Neural progenitor cell (in vitro differentiated cells): ENCODE measurements at regions not wholly inside any gene's neighbourhood (a gene's known extent, or its start where the extent isn't known, plus 50 kb on each side); places are given as distances from the start of the nearest gene placed in this dataset.

Source experiments
- DNase-seq: peaks from one replicate; pipeline ENCODE4 v3.0.0-alpha.2; 2016; ENCODE audit warnings: low spot score
- H2AFZ ChIP-seq: fragments of 200-600 bp; sonication (generic); replicated peaks from 2 replicates; pipeline ENCODE4 v1.6.1; 2016; ENCODE audit warnings: antibody characterized with exemption
- H3F3A ChIP-seq: fragments of 200-600 bp; sonication (generic); 2 replicates; pipeline ENCODE4 v1.6.1; 2016; ENCODE audit warnings: antibody characterized with exemption, low read depth
- H3K27ac ChIP-seq: fragments of 200-600 bp; sonication (generic); 2 replicates; pipeline ENCODE4 v1.5.1; 2016; ENCODE audit warnings: mild to moderate bottlenecking
- H3K27me3 ChIP-seq: fragments of 200-600 bp; sonication (generic); 2 replicates; pipeline ENCODE4 v1.6.1; 2016; ENCODE audit warnings: mild to moderate bottlenecking, moderate library complexity
- H3K36me3 ChIP-seq: fragments of 200-600 bp; sonication (generic); 2 replicates; pipeline ENCODE4 v1.5.1; 2016
- H3K4me1 ChIP-seq: fragments of 200-600 bp; sonication (generic); 2 replicates; pipeline ENCODE4 v1.6.1; 2016; ENCODE audit warnings: mixed run types
- H3K4me2 ChIP-seq: fragments of 200-600 bp; sonication (generic); 2 replicates; pipeline ENCODE4 v1.6.1; 2016
- H3K4me3 ChIP-seq: fragments of 200-600 bp; sonication (generic); 2 replicates; pipeline ENCODE4 v1.5.1; 2016
- H3K79me2 ChIP-seq: fragments of 200-600 bp; sonication (generic); 2 replicates; pipeline ENCODE4 v1.6.1; 2016; ENCODE audit warnings: low read depth
- H3K9ac ChIP-seq: fragments of 200-600 bp; sonication (generic); 2 replicates; pipeline ENCODE4 v1.6.1; 2016
- H3K9me3 ChIP-seq: fragments of 200-600 bp; sonication (generic); 2 replicates; pipeline ENCODE4 v1.5.1; 2016; ENCODE audit warnings: low read depth
- H4K20me1 ChIP-seq: fragments of 200-600 bp; sonication (generic); 2 replicates; pipeline ENCODE4 v1.6.1; 2016; ENCODE audit warnings: low read depth
- H3K27ac Mint-ChIP-seq: 3 replicates; pipeline ENCODE4 v1.8.0; 2021; ENCODE audit warnings: mixed read lengths
- H3K27me3 Mint-ChIP-seq: 2 replicates; pipeline ENCODE4 v1.8.0; 2022; ENCODE audit warnings: low read depth, mild to moderate bottlenecking, inconsistent platforms, moderate library complexity, mixed read lengths; ENCODE audit not compliant: insufficient read depth
- H3K36me3 Mint-ChIP-seq: 3 replicates; pipeline ENCODE4 v1.8.0; 2021; ENCODE audit warnings: mixed read lengths
- H3K4me1 Mint-ChIP-seq: 3 replicates; pipeline ENCODE4 v1.8.0; 2021; ENCODE audit warnings: mixed read lengths
- H3K4me3 Mint-ChIP-seq: 3 replicates; pipeline ENCODE4 v1.8.0; 2021; ENCODE audit warnings: mild to moderate bottlenecking, moderate library complexity, mixed read lengths
- H3K9me3 Mint-ChIP-seq: 3 replicates; pipeline ENCODE4 v1.8.0; 2020; ENCODE audit warnings: mixed read lengths
- EZH2 ChIP-seq: fragments of 200-600 bp; sonication (generic); IDR thresholded peaks from 2 replicates; pipeline ENCODE4 v1.6.1; 2017; ENCODE audit warnings: antibody characterized with exemption, mild to moderate bottlenecking, moderate library complexity
- EZH2phosphoT487 ChIP-seq: fragments of 200-600 bp; sonication (generic); IDR thresholded peaks from 2 replicates; pipeline ENCODE4 v1.6.1; 2017; ENCODE audit warnings: antibody characterized with exemption
- TF ChIP-seq, protein P1 (sequence below): fragments of 200-600 bp; sonication (generic); IDR thresholded peaks from 2 replicates; pipeline ENCODE4 v1.5.1; 2017; ENCODE audit warnings: antibody characterized with exemption, mild to moderate bottlenecking

DNA sequence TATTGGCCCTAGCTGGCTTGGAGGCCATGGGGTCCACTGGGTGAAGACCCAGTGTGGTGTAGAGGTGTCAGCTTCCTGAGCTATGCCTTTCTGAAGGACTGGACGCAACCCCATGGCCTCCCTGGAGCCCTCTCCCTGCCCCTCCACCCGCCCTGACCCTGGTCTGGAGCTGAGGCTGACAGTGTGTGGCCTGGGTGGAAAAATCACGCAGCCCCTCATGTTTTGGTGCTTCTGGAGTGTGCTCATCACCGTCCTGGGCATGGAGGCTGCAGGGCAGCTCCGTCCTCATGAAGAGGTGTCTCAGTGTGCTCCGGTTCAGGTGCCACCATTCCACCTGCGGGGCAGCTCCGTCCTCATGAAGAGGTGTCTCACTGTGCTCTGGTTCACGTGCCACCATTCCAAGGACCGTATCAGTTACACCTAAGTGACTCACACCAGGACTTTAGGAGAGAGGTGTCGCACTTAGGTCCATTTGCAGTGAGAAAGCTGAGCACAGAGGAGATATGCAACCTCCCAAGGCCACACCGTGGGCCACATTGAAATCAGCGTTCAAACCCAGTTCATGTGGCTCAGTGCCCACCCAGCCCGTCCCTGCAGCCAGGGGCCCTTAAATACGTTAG, 214.3 kb upstream of the IRX1 start:
- Mint-ChIP-seq H3K9me3 (peaks cover 4% of the 10 kb centered on the region), H3K27me3 (peaks cover 11% of the 10 kb centered on the region), H3K36me3 (no peaks in the 10 kb centered on the region), H3K4me3 (no peak overlapping the region), H3K4me1 (peaks cover 7% of the 10 kb centered on the region), H3K27ac (no peak overlapping the region)
- no peak overlapping the region for H3K9ac ChIP-seq
- H4K20me1 ChIP-seq = no peaks in the 10 kb centered on the region
- TF ChIP-seq, protein P1, sequence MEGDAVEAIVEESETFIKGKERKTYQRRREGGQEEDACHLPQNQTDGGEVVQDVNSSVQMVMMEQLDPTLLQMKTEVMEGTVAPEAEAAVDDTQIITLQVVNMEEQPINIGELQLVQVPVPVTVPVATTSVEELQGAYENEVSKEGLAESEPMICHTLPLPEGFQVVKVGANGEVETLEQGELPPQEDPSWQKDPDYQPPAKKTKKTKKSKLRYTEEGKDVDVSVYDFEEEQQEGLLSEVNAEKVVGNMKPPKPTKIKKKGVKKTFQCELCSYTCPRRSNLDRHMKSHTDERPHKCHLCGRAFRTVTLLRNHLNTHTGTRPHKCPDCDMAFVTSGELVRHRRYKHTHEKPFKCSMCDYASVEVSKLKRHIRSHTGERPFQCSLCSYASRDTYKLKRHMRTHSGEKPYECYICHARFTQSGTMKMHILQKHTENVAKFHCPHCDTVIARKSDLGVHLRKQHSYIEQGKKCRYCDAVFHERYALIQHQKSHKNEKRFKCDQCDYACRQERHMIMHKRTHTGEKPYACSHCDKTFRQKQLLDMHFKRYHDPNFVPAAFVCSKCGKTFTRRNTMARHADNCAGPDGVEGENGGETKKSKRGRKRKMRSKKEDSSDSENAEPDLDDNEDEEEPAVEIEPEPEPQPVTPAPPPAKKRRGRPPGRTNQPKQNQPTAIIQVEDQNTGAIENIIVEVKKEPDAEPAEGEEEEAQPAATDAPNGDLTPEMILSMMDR = no peak
- TF ChIP-seq EZH2phosphoT487 (no peak), EZH2 (no peak)
- DNase-seq = no peak
- H2AFZ ChIP-seq = no peak overlapping the region
- no peaks in the 10 kb centered on the region for H3F3A ChIP-seq
- H3K27me3 ChIP-seq = no peaks in the 10 kb centered on the region
- no peaks in the 10 kb centered on the region for H3K79me2 ChIP-seq
- H3K4me3 ChIP-seq = no peak overlapping the region
- H3K36me3 ChIP-seq = no peaks in the 10 kb centered on the region
- H3K4me2 ChIP-seq = no peak overlapping the region
- H3K27ac ChIP-seq = no peak overlapping the region
- no peaks in the 10 kb centered on the region for H3K9me3 ChIP-seq
- no peaks in the 10 kb centered on the region for H3K4me1 ChIP-seq

DNA sequence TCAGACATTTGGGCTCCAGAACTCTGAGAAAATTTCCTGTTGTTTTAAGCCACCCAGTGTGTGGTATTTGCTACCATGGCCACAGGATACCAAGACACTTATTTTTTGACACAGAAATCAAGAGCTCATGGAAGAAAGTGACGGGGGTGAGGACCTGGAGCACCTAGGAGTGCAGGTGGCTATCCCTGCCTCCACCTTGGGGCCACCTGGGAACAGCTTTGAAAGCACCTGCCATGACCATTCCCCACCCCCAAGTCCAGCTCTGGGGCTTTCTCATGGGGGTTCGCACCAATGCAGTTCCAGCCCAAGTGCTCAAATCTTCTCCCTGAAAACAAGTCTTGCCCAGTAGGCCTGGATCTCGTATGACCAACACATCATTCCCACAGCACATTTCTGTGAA, 214.9 kb upstream of the IRX1 start:
- DNase-seq = no peak
- Mint-ChIP-seq H3K36me3 (no peaks in the 10 kb centered on the region), H3K9me3 (peaks cover 4% of the 10 kb centered on the region), H3K27ac (no peak overlapping the region), H3K4me3 (no peak overlapping the region), H3K4me1 (peaks cover 2% of the 10 kb centered on the region), H3K27me3 (peaks cover 10% of the 10 kb centered on the region)
- no peaks in the 10 kb centered on the region for H3K36me3 ChIP-seq
- no peaks in the 10 kb centered on the region for H3K27me3 ChIP-seq
- no peaks in the 10 kb centered on the region for H3K79me2 ChIP-seq
- no peak overlapping the region for H3K4me2 ChIP-seq
- no peak overlapping the region for H3K27ac ChIP-seq
- no peak overlapping the region for H3K9ac ChIP-seq
- H2AFZ ChIP-seq = no peak overlapping the region
- H4K20me1 ChIP-seq = no peaks in the 10 kb centered on the region
- TF ChIP-seq EZH2 (no peak), EZH2phosphoT487 (no peak)
- TF ChIP-seq, protein P1 = no peak
- no peaks in the 10 kb centered on the region for H3K9me3 ChIP-seq
- H3K4me3 ChIP-seq = no peak overlapping the region
- H3K4me1 ChIP-seq = no peaks in the 10 kb centered on the region
- no peaks in the 10 kb centered on the region for H3F3A ChIP-seq

DNA sequence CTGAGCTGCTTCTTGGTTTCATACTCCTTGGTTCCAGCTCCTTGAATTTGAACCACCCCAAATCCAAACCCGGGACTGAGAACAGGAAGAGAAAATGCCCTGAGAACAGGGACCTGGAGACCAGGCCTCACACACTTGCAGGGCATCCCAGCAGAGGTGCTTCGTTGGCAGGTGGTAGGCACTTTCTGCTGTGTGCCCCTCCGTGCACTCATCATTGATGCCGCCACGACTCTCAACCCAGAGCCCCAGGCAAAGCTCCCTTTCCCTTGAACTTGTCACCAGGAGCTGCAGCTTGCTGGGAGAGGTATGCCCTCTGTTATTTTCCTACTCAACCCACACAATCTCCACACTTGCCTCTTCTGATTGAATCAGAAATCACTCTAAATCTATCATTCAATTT, 217.8 kb upstream of the IRX1 start:
- no peaks in the 10 kb centered on the region for H3F3A ChIP-seq
- Mint-ChIP-seq H3K4me3 (no peak overlapping the region), H3K36me3 (no peaks in the 10 kb centered on the region), H3K27ac (no peak overlapping the region), H3K27me3 (peaks cover 8% of the 10 kb centered on the region), H3K4me1 (peaks cover 2% of the 10 kb centered on the region), H3K9me3 (peaks cover 19% of the 10 kb centered on the region)
- no peak for DNase-seq
- H3K36me3 ChIP-seq = no peaks in the 10 kb centered on the region
- no peak overlapping the region for H3K4me2 ChIP-seq
- no peak overlapping the region for H2AFZ ChIP-seq
- H3K27me3 ChIP-seq = no peaks in the 10 kb centered on the region
- TF ChIP-seq EZH2 = no peak
- H3K79me2 ChIP-seq = no peaks in the 10 kb centered on the region
- no peak overlapping the region for H3K4me3 ChIP-seq
- H4K20me1 ChIP-seq = no peaks in the 10 kb centered on the region
- H3K9ac ChIP-seq = no peak overlapping the region
- H3K4me1 ChIP-seq = no peaks in the 10 kb centered on the region
- H3K9me3 ChIP-seq = peaks cover under 1% of the 10 kb centered on the region
- H3K27ac ChIP-seq = no peak overlapping the region

DNA sequence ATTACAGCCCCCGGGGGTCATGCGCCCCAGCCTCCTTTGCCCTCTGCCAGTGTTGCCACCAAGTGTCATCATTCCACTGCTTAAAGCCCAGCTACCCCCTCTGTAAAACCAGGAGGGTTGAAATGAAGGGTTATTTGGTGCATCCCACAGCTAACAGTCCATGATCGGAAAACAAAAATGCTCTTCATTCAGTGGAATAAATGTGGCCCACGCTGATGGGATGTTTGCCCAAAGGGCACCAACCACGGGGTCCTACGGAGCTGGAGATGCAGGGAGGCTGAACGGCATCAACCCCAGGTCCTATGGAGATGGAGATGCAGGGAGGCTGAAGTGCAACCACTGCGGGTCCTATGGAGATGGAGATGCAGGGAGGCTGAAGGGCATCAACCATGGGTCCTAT, 218.5 kb upstream of the IRX1 start:
- H2AFZ ChIP-seq = no peak overlapping the region
- peaks cover 2% of the 10 kb centered on the region for H3K4me1 Mint-ChIP-seq
- H4K20me1 ChIP-seq = no peaks in the 10 kb centered on the region
- no peaks in the 10 kb centered on the region for H3K36me3 Mint-ChIP-seq
- H3K9ac ChIP-seq = no peak overlapping the region
- no peaks in the 10 kb centered on the region for H3K27me3 ChIP-seq
- H3K4me1 ChIP-seq = no peaks in the 10 kb centered on the region
- H3K9me3 Mint-ChIP-seq = peaks cover 24% of the 10 kb centered on the region
- peaks cover 6% of the 10 kb centered on the region for H3K9me3 ChIP-seq
- H3F3A ChIP-seq = no peaks in the 10 kb centered on the region
- no peak for DNase-seq
- H3K27ac ChIP-seq = no peak overlapping the region
- TF ChIP-seq EZH2phosphoT487 (no peak), EZH2 (no peak)
- TF ChIP-seq, protein P1 = no peak
- H3K36me3 ChIP-seq = no peaks in the 10 kb centered on the region
- H3K4me3 ChIP-seq = no peak overlapping the region
- peaks cover 7% of the 10 kb centered on the region for H3K27me3 Mint-ChIP-seq
- H3K27ac Mint-ChIP-seq = no peak overlapping the region
- no peak overlapping the region for H3K4me3 Mint-ChIP-seq
- no peaks in the 10 kb centered on the region for H3K79me2 ChIP-seq
- H3K4me2 ChIP-seq = no peak overlapping the region
